Activated naive CD8-positive, alpha-beta T cell (primary cell): ENCODE measurements at regions not wholly inside any gene's neighbourhood (a gene's known extent, or its start where the extent isn't known, plus 50 kb on each side); places are given as distances from the start of the nearest gene placed in this dataset.
"Not testable (repeated sequence)": the region's sequence is repeated elsewhere in the genome, so short reads cannot be mapped to it uniquely, and the experiment has no call there.

Source experiments
- H3K27ac Mint-ChIP-seq: one replicate; pipeline ENCODE4 v1.8.0; 2021; ENCODE audit warnings: mixed read lengths
- H3K27me3 Mint-ChIP-seq: one replicate; pipeline ENCODE4 v1.8.0; 2021; ENCODE audit warnings: mixed read lengths
- H3K36me3 Mint-ChIP-seq: one replicate; pipeline ENCODE4 v1.8.0; 2021; ENCODE audit warnings: mixed read lengths
- H3K4me1 Mint-ChIP-seq: one replicate; pipeline ENCODE4 v1.8.0; 2021; ENCODE audit warnings: low read depth, mixed read lengths
- H3K4me3 Mint-ChIP-seq: one replicate; pipeline ENCODE4 v1.8.0; 2021; ENCODE audit warnings: mild to moderate bottlenecking, mixed read lengths
- H3K9me3 Mint-ChIP-seq: one replicate; pipeline ENCODE4 v1.8.0; 2021; ENCODE audit warnings: low read depth, mixed read lengths

DNA sequence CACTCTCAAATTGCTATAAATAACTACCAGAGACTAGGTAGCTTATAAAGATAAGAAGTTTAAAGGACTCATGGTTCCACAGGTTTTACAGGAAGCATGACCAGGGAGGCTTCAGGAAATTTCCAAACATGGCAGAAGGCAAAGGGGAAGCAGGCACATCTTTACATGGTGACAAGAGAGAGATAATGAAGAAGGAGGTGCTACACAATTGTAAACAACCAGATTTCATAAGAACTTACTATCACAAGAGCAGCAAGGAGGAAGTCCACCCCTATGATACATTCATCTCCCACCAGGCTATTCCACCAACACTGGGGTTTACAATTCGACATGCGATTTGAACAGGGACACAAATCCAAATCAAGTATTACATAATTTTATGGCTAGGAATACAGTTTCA, 257.7 kb downstream of the BTG1 start:
- Mint-ChIP-seq H3K4me3 (no peak overlapping the region), H3K4me1 (peaks cover 3% of the 10 kb centered on the region), H3K27me3 (no peaks in the 10 kb centered on the region), H3K27ac (no peak overlapping the region), H3K9me3 (no peaks in the 10 kb centered on the region), H3K36me3 (peaks cover 6% of the 10 kb centered on the region)

DNA sequence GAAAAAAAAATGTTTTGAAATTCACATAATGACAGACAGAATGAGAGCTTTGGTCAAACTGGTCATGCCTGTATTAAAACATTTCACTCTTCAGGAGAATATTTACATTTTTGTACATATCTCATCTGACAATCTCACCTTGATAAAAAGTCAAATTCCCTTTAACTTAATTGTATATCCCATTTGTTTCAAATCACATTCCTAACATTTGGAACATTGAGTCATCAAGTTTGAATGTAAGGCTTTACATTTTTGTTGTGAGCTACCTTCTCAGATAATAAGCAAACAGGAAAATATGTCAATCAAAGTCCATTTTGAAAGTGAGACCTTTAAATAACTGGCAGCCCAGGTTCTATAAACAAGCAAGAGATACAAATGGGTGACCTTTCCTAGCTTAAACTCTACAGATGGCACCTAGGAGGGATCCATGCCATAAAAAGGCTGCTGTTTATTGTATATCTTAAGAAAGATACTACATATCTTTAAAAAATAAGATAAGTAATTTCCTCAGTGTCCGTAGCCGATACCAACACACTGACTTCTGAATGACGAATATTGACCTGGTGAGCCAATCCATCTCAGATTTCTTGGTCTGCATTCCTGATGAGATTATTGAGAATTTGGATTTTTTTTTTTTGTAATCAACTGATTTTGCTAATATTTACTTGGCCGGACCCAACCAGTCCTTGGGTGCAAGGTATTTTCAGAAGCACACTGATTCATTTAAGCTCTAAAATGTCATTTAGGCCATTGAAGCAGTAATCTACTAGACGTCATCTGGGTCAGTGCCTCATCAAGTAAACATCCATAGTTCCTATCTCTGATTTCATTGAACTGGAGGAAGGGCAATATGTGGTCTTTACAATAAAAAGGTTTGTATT, 259.6 kb downstream of the BTG1 start:
- H3K4me3 Mint-ChIP-seq, result no peak overlapping the region
- H3K27ac Mint-ChIP-seq, result no peak overlapping the region
- peaks cover 4% of the 10 kb centered on the region for H3K36me3 Mint-ChIP-seq
- no peaks in the 10 kb centered on the region for H3K9me3 Mint-ChIP-seq
- H3K4me1 Mint-ChIP-seq, result peaks cover 8% of the 10 kb centered on the region
- no peaks in the 10 kb centered on the region for H3K27me3 Mint-ChIP-seq

DNA sequence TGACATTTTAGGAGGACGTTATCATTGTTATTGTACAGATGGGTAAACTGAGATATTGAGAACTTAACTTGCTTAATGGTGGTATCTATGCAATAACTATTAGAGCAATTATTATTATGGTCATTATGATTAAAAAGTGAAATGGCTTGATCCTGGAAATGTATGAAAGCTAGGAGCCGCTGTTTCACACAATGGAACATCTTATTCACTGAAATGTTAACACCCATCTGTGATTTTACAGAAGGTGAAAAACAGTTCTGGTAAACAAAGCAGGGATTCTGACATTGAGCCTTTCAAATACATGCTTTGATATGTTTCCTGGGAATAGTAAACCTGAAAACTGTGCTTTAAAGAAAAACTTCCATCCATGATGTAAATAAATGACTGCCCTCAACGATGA, 261.4 kb downstream of the BTG1 start:
- Mint-ChIP-seq H3K27me3 (no peaks in the 10 kb centered on the region), H3K9me3 (no peaks in the 10 kb centered on the region), H3K36me3 (peaks cover 3% of the 10 kb centered on the region), H3K4me1 (peaks cover 24% of the 10 kb centered on the region), H3K4me3 (no peak overlapping the region), H3K27ac (no peak overlapping the region)

DNA sequence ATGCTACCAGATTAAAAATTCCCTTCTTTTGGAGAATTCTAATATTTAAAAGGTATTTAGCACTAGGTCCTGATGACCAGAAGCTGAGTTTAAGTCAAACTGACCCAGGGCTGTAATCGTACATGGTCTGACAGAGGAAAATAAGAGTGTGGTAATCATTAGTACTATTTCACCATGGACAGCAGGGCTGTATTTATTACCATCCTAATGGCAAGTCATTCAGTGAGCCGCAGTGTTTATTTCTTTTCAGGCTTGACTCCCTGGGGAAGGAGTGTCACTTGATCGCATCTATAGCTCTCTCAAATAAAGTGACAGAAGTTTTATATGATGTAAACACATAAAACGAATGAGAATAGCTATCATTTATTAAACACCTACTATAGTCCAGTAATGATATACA, 261.8 kb downstream of the BTG1 start:
- peaks cover 2% of the 10 kb centered on the region for H3K36me3 Mint-ChIP-seq
- H3K27ac Mint-ChIP-seq, result no peak overlapping the region
- H3K4me3 Mint-ChIP-seq, result no peak overlapping the region
- no peaks in the 10 kb centered on the region for H3K9me3 Mint-ChIP-seq
- H3K27me3 Mint-ChIP-seq, result no peaks in the 10 kb centered on the region
- peaks cover 28% of the 10 kb centered on the region for H3K4me1 Mint-ChIP-seq

DNA sequence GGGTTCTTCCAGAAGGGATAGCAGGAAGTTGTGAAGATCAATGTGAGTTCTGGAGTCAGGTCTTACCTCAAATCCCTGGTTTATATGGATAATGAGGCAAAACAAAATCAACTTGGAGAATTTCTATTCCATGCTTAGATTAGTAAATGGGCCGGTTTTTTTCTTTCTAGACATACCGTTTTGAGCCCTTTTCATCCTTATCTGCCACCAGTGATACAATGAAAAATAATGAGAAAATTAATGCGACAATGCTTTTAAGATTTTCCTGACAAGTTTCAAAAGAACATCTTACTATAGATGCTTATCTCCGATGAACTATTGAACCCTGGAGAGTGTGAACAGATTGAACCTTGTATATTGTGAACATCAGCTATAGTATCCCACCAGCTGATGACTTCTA, 262.7 kb downstream of the BTG1 start:
- Mint-ChIP-seq H3K4me1 (peaks cover 36% of the 10 kb centered on the region), H3K9me3 (no peaks in the 10 kb centered on the region)

DNA sequence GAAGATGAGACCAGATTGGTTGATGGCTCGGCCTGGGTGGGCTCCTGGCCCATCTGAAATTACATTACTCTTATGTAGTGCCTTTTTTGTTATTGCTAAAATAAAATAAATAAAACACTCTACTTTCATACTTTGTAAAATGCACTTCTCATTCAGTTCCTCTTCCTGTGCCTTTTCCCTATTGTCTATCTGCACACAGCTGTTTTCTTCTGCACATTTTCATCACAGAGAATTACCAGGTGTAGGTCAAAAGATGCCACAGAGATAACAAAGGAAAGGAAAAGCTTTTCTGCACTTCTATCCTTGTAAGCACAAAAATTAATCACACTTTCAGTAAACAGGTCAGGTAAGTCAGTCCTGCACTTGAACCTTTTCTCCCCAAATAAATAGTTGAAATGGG, 265.1 kb downstream of the BTG1 start:
- Mint-ChIP-seq H3K27ac (peak overlapping the region; percentile 23), H3K4me3 (no peak overlapping the region), H3K4me1 (peaks cover 60% of the 10 kb centered on the region), H3K9me3 (peaks cover 6% of the 10 kb centered on the region), H3K36me3 (peaks cover 6% of the 10 kb centered on the region), H3K27me3 (no peaks in the 10 kb centered on the region)

More for the DNA sequence above, 262.7 kb downstream of the BTG1 start:
- H3K4me3 Mint-ChIP-seq, result no peak overlapping the region
- H3K36me3 Mint-ChIP-seq, result peaks cover 2% of the 10 kb centered on the region
- no peak overlapping the region for H3K27ac Mint-ChIP-seq
- H3K27me3 Mint-ChIP-seq, result no peaks in the 10 kb centered on the region

DNA sequence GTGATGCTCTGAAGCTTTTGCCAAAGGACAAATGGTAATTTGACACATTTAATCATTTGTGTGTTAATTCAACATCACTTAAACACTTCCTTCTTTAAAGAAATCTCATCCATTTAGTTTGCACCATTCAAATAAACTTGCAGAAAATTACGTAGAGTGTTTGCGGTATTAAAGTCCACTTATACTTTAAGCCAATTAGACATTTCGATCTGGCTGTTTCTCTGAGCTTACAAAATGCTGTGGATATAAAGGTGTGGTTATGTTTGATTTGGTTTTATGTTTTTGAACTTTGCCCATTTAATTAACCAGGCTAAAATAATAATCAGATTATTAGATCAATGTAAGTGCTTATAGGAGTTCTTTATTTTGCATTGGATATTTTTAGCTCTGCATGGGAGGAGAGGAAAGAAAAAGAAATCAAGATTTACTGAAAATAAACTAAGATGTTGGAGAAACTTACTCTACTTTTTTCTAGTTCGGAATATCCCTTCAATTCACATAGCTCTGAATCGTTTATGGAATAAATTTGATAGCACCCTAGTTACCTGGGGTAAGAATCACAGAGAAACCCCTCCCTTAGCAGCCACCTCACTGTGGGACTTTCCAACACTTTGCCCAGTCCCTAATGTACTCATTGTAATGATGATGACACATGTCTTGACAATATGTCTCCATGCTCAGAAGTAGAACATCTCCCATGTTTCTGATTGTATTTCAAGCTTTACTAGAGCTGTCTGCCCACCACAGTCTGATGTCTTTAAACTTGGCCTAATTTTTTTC, 268.0 kb downstream of the BTG1 start:
- Mint-ChIP-seq H3K27ac (peak overlapping the region; percentile 99), H3K36me3 (peaks cover 17% of the 10 kb centered on the region), H3K4me3 (peak overlapping the region; percentile 87), H3K4me1 (peaks cover 78% of the 10 kb centered on the region), H3K9me3 (peaks cover 9% of the 10 kb centered on the region), H3K27me3 (no peaks in the 10 kb centered on the region)

DNA sequence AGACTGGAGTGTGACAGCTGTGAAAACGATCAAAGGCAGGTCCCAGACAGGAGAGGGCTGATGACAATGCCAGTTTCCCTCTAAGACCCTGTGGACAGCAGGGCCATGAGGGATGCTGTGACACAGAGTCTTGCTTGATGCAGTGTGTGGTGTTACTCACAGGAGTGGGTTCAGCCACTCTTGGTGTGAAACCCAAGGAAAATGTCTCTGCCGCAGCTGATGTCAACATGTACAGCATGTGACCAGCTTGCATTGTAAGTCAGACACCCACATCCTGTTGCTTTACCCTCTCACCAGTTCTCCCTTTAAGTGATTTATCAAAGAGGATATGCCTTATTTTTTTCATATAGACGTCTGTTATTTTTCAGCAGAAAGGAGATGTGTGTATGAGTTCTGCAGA, 268.6 kb downstream of the BTG1 start:
- peaks cover 79% of the 10 kb centered on the region for H3K4me1 Mint-ChIP-seq

DNA sequence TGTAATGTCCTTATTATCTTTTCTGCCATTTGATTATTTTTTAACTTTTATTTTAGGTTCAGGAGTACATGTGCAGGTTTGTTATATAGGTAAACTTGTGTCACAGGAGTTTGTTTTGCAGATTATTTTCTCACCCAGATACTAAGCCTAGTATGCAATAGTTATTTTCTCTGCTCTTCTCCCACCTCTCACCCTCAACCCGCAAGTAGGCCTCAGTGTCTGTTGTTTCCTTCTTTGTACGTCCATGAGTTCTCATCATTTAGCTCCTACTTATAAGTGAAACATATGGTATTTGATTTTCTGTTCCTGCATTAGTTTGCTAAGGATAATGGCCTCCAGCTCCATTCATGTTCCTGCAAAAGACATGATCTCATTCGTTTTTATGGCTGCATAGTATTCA, 270.0 kb downstream of the BTG1 start:
- peaks cover 15% of the 10 kb centered on the region for H3K9me3 Mint-ChIP-seq
- peak overlapping the region; percentile 99 for H3K27ac Mint-ChIP-seq
- H3K4me3 Mint-ChIP-seq, result peak overlapping the region; percentile 87
- not testable (repeated sequence) for H3K27me3 Mint-ChIP-seq
- H3K4me1 Mint-ChIP-seq, result peaks cover 87% of the 10 kb centered on the region
- H3K36me3 Mint-ChIP-seq, result peaks cover 26% of the 10 kb centered on the region

More for the DNA sequence above, 268.6 kb downstream of the BTG1 start:
- Mint-ChIP-seq H3K9me3 (peaks cover 9% of the 10 kb centered on the region), H3K27me3 (no peaks in the 10 kb centered on the region), H3K4me3 (peak overlapping the region; percentile 87), H3K36me3 (peaks cover 17% of the 10 kb centered on the region), H3K27ac (peak overlapping the region; percentile 99)

DNA sequence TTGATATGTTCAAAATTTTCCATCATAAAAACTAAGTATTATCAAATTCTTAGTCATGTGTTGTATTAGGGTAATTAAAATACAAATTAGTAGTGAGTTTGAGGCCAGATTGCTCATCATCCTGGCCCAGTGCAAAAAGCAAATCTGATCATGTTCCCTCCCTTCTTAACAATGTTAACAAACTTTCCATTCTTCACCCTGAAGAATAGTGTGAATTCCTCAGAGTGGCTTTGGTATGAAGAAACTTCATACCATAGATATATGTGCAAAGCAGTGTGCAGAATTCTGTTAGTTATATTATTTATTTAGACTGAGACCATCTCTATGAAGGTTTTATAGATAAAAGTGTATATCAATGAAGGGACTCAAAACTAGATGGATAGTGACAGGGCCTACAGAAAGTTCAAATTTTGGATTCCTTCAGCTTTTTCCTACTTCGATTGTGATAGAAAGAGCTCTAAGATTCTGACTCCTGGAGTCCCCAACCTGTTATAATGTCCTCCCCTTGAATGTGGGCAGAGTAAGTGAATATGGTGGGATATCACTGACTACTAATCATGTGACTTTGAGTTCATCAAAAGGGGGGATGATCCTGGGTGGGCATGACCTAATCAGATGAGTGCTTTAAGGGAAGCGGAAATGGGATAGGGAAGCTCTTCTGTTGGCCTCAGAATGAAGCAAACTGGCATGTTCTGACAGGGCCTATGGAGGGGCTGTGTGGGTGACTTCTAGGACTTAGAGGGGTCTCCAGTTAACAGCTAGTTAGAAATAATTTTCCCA, 271.4 kb downstream of the BTG1 start:
- Mint-ChIP-seq H3K27me3 (no peaks in the 10 kb centered on the region), H3K4me1 (peaks cover 83% of the 10 kb centered on the region), H3K36me3 (peaks cover 26% of the 10 kb centered on the region), H3K4me3 (no peak overlapping the region), H3K9me3 (peaks cover 15% of the 10 kb centered on the region), H3K27ac (peak overlapping the region; percentile 99)

DNA sequence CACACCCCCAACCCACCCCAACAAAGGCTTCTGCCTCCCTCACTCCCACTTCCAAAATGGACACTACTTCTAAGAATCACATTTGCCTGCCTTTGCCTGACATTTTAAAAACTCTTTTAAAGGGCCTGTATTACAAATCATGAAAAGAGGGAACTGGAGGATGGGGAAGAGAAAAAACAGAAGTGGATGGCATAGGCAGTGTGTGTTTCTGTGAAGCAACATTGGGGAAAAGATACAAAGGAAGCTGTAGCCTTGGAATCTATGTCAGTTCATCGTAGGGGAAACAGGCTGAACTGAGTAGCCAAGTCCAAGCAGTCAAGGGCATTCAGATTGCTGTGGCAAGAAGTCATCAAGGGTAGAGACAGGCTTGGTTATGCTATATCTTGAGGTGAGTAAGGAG, 273.9 kb downstream of the BTG1 start:
- Mint-ChIP-seq H3K4me3 (peak overlapping the region; percentile 40), H3K27me3 (no peaks in the 10 kb centered on the region), H3K4me1 (peaks cover 64% of the 10 kb centered on the region), H3K9me3 (peaks cover 15% of the 10 kb centered on the region), H3K27ac (peak overlapping the region; percentile 87), H3K36me3 (peaks cover 26% of the 10 kb centered on the region)

DNA sequence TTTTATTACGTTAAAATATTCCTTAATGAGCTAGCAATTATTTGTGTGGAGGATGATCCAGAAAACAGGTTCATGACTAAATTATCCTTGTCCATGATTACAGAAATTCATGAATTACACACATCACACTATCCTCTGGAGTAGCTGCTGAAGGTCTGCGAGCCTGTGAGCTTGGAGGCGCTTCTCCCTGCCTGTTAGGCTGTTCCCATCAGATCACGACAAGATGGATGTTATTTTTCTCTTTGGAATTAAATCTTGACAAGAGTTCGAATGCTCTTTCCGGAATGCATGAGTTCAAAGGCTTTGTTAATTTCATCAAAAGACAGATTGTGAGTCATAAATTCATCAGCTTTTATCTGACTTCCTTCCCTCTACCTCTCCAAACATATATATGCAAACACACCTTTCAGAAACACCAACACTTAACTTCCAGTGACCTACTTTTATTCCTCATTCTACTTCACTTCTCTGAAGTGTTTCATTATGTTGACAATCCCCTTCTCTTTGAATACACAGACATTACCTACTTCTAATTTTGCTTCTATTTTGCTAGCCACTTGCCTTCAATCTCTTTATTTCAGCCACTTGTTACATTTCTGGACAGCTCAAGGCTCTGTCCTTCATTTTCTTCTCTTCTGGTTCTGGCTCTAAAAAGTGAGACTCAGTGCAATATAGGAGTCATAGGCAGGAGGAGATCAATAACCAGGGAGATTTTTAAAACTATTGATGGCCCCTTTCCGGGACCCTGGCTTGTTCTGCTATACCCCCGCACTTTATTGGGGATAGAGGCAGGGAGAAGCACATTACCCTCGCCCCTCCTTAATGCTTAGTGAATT, 274.6 kb downstream of the BTG1 start:
- H3K27me3 Mint-ChIP-seq, result no peaks in the 10 kb centered on the region
- H3K4me3 Mint-ChIP-seq, result peak overlapping the region; percentile 67
- peaks cover 12% of the 10 kb centered on the region for H3K9me3 Mint-ChIP-seq
- peak overlapping the region; percentile 87 for H3K27ac Mint-ChIP-seq
- H3K36me3 Mint-ChIP-seq, result peaks cover 24% of the 10 kb centered on the region
- peaks cover 60% of the 10 kb centered on the region for H3K4me1 Mint-ChIP-seq

DNA sequence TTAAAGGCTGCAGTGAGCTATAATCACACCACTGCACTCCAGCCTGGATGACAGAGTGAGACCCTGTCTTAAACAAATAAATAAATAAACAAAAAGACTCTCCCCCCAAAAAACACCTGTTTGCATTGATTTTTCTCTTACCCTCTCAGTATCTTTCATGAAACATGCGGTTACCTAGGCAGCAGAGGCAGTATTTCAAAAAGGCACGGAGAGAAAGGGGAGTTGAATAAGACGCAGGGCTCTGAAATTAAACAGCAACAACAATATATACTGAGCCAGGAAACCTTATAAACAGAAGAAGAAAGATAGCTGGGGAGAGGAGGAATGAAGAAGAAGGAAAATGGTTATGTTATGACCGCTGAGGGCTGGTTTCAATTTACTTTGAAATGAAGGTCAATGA, 277.6 kb downstream of the BTG1 start:
- peaks cover 6% of the 10 kb centered on the region for H3K9me3 Mint-ChIP-seq
- no peak overlapping the region for H3K27ac Mint-ChIP-seq
- no peak overlapping the region for H3K4me3 Mint-ChIP-seq
- H3K4me1 Mint-ChIP-seq, result peaks cover 53% of the 10 kb centered on the region
- H3K27me3 Mint-ChIP-seq, result no peaks in the 10 kb centered on the region
- H3K36me3 Mint-ChIP-seq, result peaks cover 16% of the 10 kb centered on the region

DNA sequence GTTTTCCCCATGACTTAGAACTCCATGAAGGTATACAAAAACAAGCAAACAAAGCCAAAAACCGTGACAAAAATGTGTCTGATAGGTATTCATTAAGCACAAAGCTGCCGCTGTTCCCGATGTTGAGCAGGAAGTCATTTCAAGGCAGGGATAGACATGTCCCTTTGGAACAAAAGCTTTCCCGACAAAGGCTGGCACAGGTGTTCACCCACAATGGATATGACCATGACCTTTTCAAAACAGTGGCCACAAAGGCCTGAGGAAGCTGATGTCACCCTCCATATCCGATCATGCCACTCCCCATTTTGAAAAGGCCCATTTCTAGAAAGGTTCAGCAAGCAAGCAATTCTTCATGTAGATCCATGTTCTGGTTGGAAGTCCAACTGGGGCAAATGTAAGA, 279.1 kb downstream of the BTG1 start:
- Mint-ChIP-seq H3K27me3 (no peaks in the 10 kb centered on the region), H3K4me1 (peaks cover 59% of the 10 kb centered on the region)

More for the DNA sequence above, 279.1 kb downstream of the BTG1 start:
- Mint-ChIP-seq H3K27ac (no peak overlapping the region), H3K9me3 (peaks cover 6% of the 10 kb centered on the region), H3K36me3 (peaks cover 13% of the 10 kb centered on the region), H3K4me3 (no peak overlapping the region)
